ENCODE measurements at regions not wholly inside any gene's neighbourhood (a gene's known extent, or its start where the extent isn't known, plus 50 kb on each side); places are given as distances from the start of the nearest gene placed in this dataset.

DNA sequence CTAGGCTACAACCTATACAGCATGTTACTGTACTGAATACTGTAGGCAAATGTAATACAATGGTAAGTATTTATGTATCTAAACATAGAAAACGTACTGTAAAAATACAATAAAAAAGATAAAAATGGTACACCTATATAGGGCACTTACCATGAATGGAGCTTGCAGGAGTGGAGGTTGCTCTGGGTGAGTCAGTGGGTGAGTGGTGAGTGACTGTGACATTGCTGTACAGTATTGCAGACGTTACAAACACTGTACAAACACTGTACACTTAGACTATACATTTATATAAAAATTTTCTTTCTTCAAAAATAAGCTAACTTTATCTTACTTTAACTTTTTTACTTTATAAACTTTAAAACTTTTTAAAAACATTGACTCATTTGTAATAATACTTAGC, 190.3 kb upstream of the NR3C2 start:
- TF ChIP-seq, protein P1, sequence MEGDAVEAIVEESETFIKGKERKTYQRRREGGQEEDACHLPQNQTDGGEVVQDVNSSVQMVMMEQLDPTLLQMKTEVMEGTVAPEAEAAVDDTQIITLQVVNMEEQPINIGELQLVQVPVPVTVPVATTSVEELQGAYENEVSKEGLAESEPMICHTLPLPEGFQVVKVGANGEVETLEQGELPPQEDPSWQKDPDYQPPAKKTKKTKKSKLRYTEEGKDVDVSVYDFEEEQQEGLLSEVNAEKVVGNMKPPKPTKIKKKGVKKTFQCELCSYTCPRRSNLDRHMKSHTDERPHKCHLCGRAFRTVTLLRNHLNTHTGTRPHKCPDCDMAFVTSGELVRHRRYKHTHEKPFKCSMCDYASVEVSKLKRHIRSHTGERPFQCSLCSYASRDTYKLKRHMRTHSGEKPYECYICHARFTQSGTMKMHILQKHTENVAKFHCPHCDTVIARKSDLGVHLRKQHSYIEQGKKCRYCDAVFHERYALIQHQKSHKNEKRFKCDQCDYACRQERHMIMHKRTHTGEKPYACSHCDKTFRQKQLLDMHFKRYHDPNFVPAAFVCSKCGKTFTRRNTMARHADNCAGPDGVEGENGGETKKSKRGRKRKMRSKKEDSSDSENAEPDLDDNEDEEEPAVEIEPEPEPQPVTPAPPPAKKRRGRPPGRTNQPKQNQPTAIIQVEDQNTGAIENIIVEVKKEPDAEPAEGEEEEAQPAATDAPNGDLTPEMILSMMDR (conservative IDR thresholded peaks at IDR 0.05 in 1 of 2, IDR thresholded peaks at IDR 0.05 in 1 of 2; ENCODE audit: low read depth in 1 of 2, low read length in 2 of 2) = no peak
- no peak for TF ChIP-seq EZH2 (IDR thresholded peaks at IDR 0.05; ENCODE audit: low read length, missing control alignments)
